ENCODE measurements at regions not wholly inside any gene's neighbourhood (a gene's known extent, or its start where the extent isn't known, plus 50 kb on each side); places are given as distances from the start of the nearest gene placed in this dataset.
"Not testable (repeated sequence)": the region's sequence is repeated elsewhere in the genome, so short reads cannot be mapped to it uniquely, and the experiment has no call there.

- Histone ChIP-seq H3K27me3 (ENCODE audit: low read length) (no peaks in the 10 kb centered on the region), H3K36me3 (ENCODE audit: insufficient read depth, low read length) (no peaks in the 10 kb centered on the region), H3K4me1 (ENCODE audit: low read length) (no peaks in the 10 kb centered on the region), H3K79me2 (ENCODE audit: low read length) (no peaks in the 10 kb centered on the region), H3K4me2 (ENCODE audit: low read depth, low read length, poor library complexity, severe bottlenecking) (no peak overlapping the region), H3K27ac (ENCODE audit: low read length) (no peak overlapping the region), H4K20me1 (ENCODE audit: insufficient read depth, low read depth, low read length) (no peaks in the 10 kb centered on the region), H3K9ac (ENCODE audit: low read length) (no peak overlapping the region), H3K9me3 (ENCODE audit: low read length) (no peaks in the 10 kb centered on the region), H3K9me2 (replicated peaks; ENCODE audit: insufficient read depth, low read length) (no peaks in the 10 kb centered on the region), H3K4me3 (ENCODE audit: low read length) (no peak overlapping the region), H2AFZ (ENCODE audit: low read length) (no peak overlapping the region)
- no peak for DNase-seq
Observed at GRCh38 chr4:103499094-103499493, 220.7 kb downstream of the TACR3 start.

- Histone ChIP-seq H3K4me1 (ENCODE audit: low read length) (no peaks in the 10 kb centered on the region), H3K9me2 (replicated peaks; ENCODE audit: insufficient read depth, low read length) (no peaks in the 10 kb centered on the region), H4K20me1 (ENCODE audit: insufficient read depth, low read depth, low read length) (no peaks in the 10 kb centered on the region), H3K79me2 (ENCODE audit: low read length) (no peaks in the 10 kb centered on the region), H3K36me3 (ENCODE audit: insufficient read depth, low read length) (no peaks in the 10 kb centered on the region), H3K9ac (ENCODE audit: low read length) (no peak overlapping the region), H3K4me3 (ENCODE audit: low read length) (no peak overlapping the region), H2AFZ (ENCODE audit: low read length) (no peak overlapping the region), H3K27me3 (ENCODE audit: low read length) (no peaks in the 10 kb centered on the region), H3K27ac (ENCODE audit: low read length) (no peak overlapping the region), H3K4me2 (ENCODE audit: low read depth, low read length, poor library complexity, severe bottlenecking) (no peak overlapping the region), H3K9me3 (ENCODE audit: low read length) (no peaks in the 10 kb centered on the region)
- no peak for DNase-seq
Observed at GRCh38 chr4:103498161-103499070, 221.4 kb downstream of the TACR3 start.

GRCh38 chr4:103497692-103498091 is 222.1 kb downstream of the TACR3 start:
- no peaks in the 10 kb centered on the region for H3K27me3 ChIP-seq (ENCODE audit: low read length)
- DNase-seq: no peak
- H3K27ac ChIP-seq (ENCODE audit: low read length): no peak overlapping the region
- no peaks in the 10 kb centered on the region for H3K4me1 ChIP-seq (ENCODE audit: low read length)
- H3K9me3 ChIP-seq (ENCODE audit: low read length): no peaks in the 10 kb centered on the region
- no peak overlapping the region for H3K9ac ChIP-seq (ENCODE audit: low read length)
- no peaks in the 10 kb centered on the region for H3K36me3 ChIP-seq (ENCODE audit: insufficient read depth, low read length)
- H3K4me2 ChIP-seq (ENCODE audit: low read depth, low read length, poor library complexity, severe bottlenecking): no peak overlapping the region
- no peak overlapping the region for H3K4me3 ChIP-seq (ENCODE audit: low read length)
- H3K9me2 ChIP-seq (replicated peaks; ENCODE audit: insufficient read depth, low read length): no peaks in the 10 kb centered on the region
- H4K20me1 ChIP-seq (ENCODE audit: insufficient read depth, low read depth, low read length): no peaks in the 10 kb centered on the region
- H2AFZ ChIP-seq (ENCODE audit: low read length): no peak overlapping the region
- H3K79me2 ChIP-seq (ENCODE audit: low read length): no peaks in the 10 kb centered on the region

GRCh38 chr4:103496800-103497199 is 223.0 kb downstream of the TACR3 start:
- Histone ChIP-seq H3K9me3 (ENCODE audit: low read length) (no peaks in the 10 kb centered on the region), H3K4me2 (ENCODE audit: low read depth, low read length, poor library complexity, severe bottlenecking) (no peak overlapping the region), H3K27ac (ENCODE audit: low read length) (no peak overlapping the region), H3K4me1 (ENCODE audit: low read length) (no peaks in the 10 kb centered on the region), H3K36me3 (ENCODE audit: insufficient read depth, low read length) (no peaks in the 10 kb centered on the region), H3K4me3 (ENCODE audit: low read length) (no peak overlapping the region), H2AFZ (ENCODE audit: low read length) (no peak overlapping the region), H3K9me2 (replicated peaks; ENCODE audit: insufficient read depth, low read length) (no peaks in the 10 kb centered on the region), H3K9ac (ENCODE audit: low read length) (no peak overlapping the region), H3K79me2 (ENCODE audit: low read length) (no peaks in the 10 kb centered on the region), H3K27me3 (ENCODE audit: low read length) (no peaks in the 10 kb centered on the region), H4K20me1 (ENCODE audit: insufficient read depth, low read depth, low read length) (no peaks in the 10 kb centered on the region)
- DNase-seq: no peak

- DNase-seq: no peak
Observed at GRCh38 chr4:103493450-103494159, 226.2 kb downstream of the TACR3 start.

GRCh38 chr4:103485296-103485695 is 234.5 kb downstream of the TACR3 start:
- H2AFZ ChIP-seq (ENCODE audit: low read length); H3K36me3 ChIP-seq (ENCODE audit: insufficient read depth, low read length); DNase-seq; H3K9me2 ChIP-seq (replicated peaks; ENCODE audit: insufficient read depth, low read length); H3K4me1 ChIP-seq (ENCODE audit: low read length); H3K27ac ChIP-seq (ENCODE audit: low read length); H3K79me2 ChIP-seq (ENCODE audit: low read length); H4K20me1 ChIP-seq (ENCODE audit: insufficient read depth, low read depth, low read length); H3K9ac ChIP-seq (ENCODE audit: low read length); H3K4me3 ChIP-seq (ENCODE audit: low read length); H3K27me3 ChIP-seq (ENCODE audit: low read length); H3K4me2 ChIP-seq (ENCODE audit: low read depth, low read length, poor library complexity, severe bottlenecking); H3K9me3 ChIP-seq (ENCODE audit: low read length): not testable (repeated sequence)

More at GRCh38 chr4:103493450-103494159, 226.2 kb downstream of the TACR3 start:
- Histone ChIP-seq H3K4me1 (ENCODE audit: low read length) (no peaks in the 10 kb centered on the region), H2AFZ (ENCODE audit: low read length) (no peak overlapping the region), H3K9me2 (replicated peaks; ENCODE audit: insufficient read depth, low read length) (no peaks in the 10 kb centered on the region), H3K9me3 (ENCODE audit: low read length) (no peaks in the 10 kb centered on the region), H3K27ac (ENCODE audit: low read length) (no peak overlapping the region), H3K4me3 (ENCODE audit: low read length) (no peak overlapping the region), H4K20me1 (ENCODE audit: insufficient read depth, low read depth, low read length) (no peaks in the 10 kb centered on the region), H3K9ac (ENCODE audit: low read length) (no peak overlapping the region), H3K4me2 (ENCODE audit: low read depth, low read length, poor library complexity, severe bottlenecking) (no peak overlapping the region), H3K79me2 (ENCODE audit: low read length) (no peaks in the 10 kb centered on the region), H3K36me3 (ENCODE audit: insufficient read depth, low read length) (no peaks in the 10 kb centered on the region), H3K27me3 (ENCODE audit: low read length) (no peaks in the 10 kb centered on the region)

GRCh38 chr4:103484521-103484920 is 235.3 kb downstream of the TACR3 start:
- H2AFZ ChIP-seq (ENCODE audit: low read length): no peak overlapping the region
- H4K20me1 ChIP-seq (ENCODE audit: insufficient read depth, low read depth, low read length): no peaks in the 10 kb centered on the region
- no peak overlapping the region for H3K9ac ChIP-seq (ENCODE audit: low read length)
- no peak overlapping the region for H3K27ac ChIP-seq (ENCODE audit: low read length)
- H3K79me2 ChIP-seq (ENCODE audit: low read length): no peaks in the 10 kb centered on the region
- H3K9me2 ChIP-seq (replicated peaks; ENCODE audit: insufficient read depth, low read length): no peaks in the 10 kb centered on the region
- no peaks in the 10 kb centered on the region for H3K36me3 ChIP-seq (ENCODE audit: insufficient read depth, low read length)
- no peaks in the 10 kb centered on the region for H3K27me3 ChIP-seq (ENCODE audit: low read length)
- H3K9me3 ChIP-seq (ENCODE audit: low read length): no peaks in the 10 kb centered on the region
- H3K4me2 ChIP-seq (ENCODE audit: low read depth, low read length, poor library complexity, severe bottlenecking): no peak overlapping the region
- no peak overlapping the region for H3K4me3 ChIP-seq (ENCODE audit: low read length)
- no peak for DNase-seq
- H3K4me1 ChIP-seq (ENCODE audit: low read length): no peaks in the 10 kb centered on the region

GRCh38 chr4:103482893-103483292 is 236.9 kb downstream of the TACR3 start:
- Histone ChIP-seq H3K9ac (ENCODE audit: low read length) (no peak overlapping the region), H2AFZ (ENCODE audit: low read length) (no peak overlapping the region), H3K79me2 (ENCODE audit: low read length) (no peaks in the 10 kb centered on the region), H3K9me2 (replicated peaks; ENCODE audit: insufficient read depth, low read length) (no peaks in the 10 kb centered on the region), H3K27me3 (ENCODE audit: low read length) (no peaks in the 10 kb centered on the region), H4K20me1 (ENCODE audit: insufficient read depth, low read depth, low read length) (no peaks in the 10 kb centered on the region), H3K4me3 (ENCODE audit: low read length) (no peak overlapping the region), H3K4me1 (ENCODE audit: low read length) (no peaks in the 10 kb centered on the region), H3K36me3 (ENCODE audit: insufficient read depth, low read length) (no peaks in the 10 kb centered on the region), H3K4me2 (ENCODE audit: low read depth, low read length, poor library complexity, severe bottlenecking) (no peak overlapping the region), H3K27ac (ENCODE audit: low read length) (no peak overlapping the region), H3K9me3 (ENCODE audit: low read length) (no peaks in the 10 kb centered on the region)
- DNase-seq: no peak
